HepG2 (cell line): ENCODE measurements at regions not wholly inside any gene's neighbourhood (a gene's known extent, or its start where the extent isn't known, plus 50 kb on each side); places are given as distances from the start of the nearest gene placed in this dataset.

Experiments used
- ATAC-seq: fragments of 200-7000 bp; cut with Tn5 transposase; 3 replicates; pipeline ENCODE4 v1.9.1; 2020; ENCODE audit warnings: mild to moderate bottlenecking, moderate library complexity
- BruUV-seq: library from RNA; stranded (reverse); fragments of 400-500 nt; replicated peaks from 2 replicates; lab custom pipeline; 2021; lab: Mats Ljungman, UMichigan
- CTCF ChIA-PET: fragments of 300-600 bp; formaldehyde crosslinking; extraction: SDS; loops from one replicate; lab custom pipeline; 2021; ENCODE audit warnings: low total read pairs, inconsistent platforms, low intra/inter-chr PET ratio; lab: Yijun Ruan, JAX
- POLR2A ChIA-PET: fragments of 350-600 bp; sonication (Branson Sonifier 250); formaldehyde crosslinking; loops from one replicate; lab custom pipeline; 2020; ENCODE audit warnings: antibody characterized with exemption, inconsistent platforms; lab: Yijun Ruan, JAX
- DNase-seq: peaks from one replicate; pipeline ENCODE4 v3.0.0-alpha.2; 2015; ENCODE audit warnings: low spot score
- FAIRE-seq: peaks from 3 replicates; lab custom pipeline; 2011; peaks lifted over from hg19 to GRCh38; lab: Jason Lieb, UNC
- H2AFZ ChIP-seq: one replicate; pipeline ENCODE4 v1.6.1; 2011; ENCODE audit warnings: low read length, inconsistent platforms
- H3K27ac ChIP-seq: fragments of 300-600 bp; 3 replicates; pipeline ENCODE4 v1.8.0; 2011; ENCODE audit warnings: mixed run types, mild to moderate bottlenecking, mixed read lengths, low read length, inconsistent platforms; ENCODE audit not compliant: insufficient read depth; ENCODE audit errors: extremely low read length
- H3K27me3 ChIP-seq, 2 experiments: fragments of 200-600 bp in 1 of 2; 2 replicates in 1 of 2; 3 replicates in 1 of 2; pipeline versions ENCODE4 v1.6.0 to v1.8.0; 2011; ENCODE audit warnings: low read length in 2 of 2, mild to moderate bottlenecking in 2 of 2, moderate library complexity in 2 of 2, inconsistent platforms in 1 of 2; ENCODE audit not compliant: insufficient read depth in 2 of 2, control insufficient read depth in 1 of 2
- H3K36me3 ChIP-seq, 2 experiments: fragments of 200-600 bp in 1 of 2; replicated peaks in 1 of 2; 2 replicates in 1 of 2; 3 replicates in 1 of 2; pipeline versions ENCODE4 v1.5.1 to v1.8.0; 2011; ENCODE audit warnings: low read length in 2 of 2, inconsistent platforms in 1 of 2; ENCODE audit not compliant: insufficient read depth in 2 of 2, control insufficient read depth in 1 of 2
- H3K4me1 ChIP-seq: 2 replicates; pipeline ENCODE4 v1.5.1; 2012; ENCODE audit warnings: low read length, inconsistent platforms; ENCODE audit not compliant: insufficient read depth
- H3K4me2 ChIP-seq: 2 replicates; pipeline ENCODE4 v1.6.0; 2011; ENCODE audit warnings: low read depth, low read length, inconsistent platforms
- H3K4me3 ChIP-seq, 3 experiments: fragments of 200-600 bp in 1 of 3; sonication (generic), shearing (Covaris generic) in 1 of 3; replicated peaks in 1 of 3; 2 replicates each; pipeline ENCODE4 v1.5.1; 2011 to 2016; ENCODE audit warnings: low read length in 3 of 3, inconsistent platforms in 2 of 3, low read depth in 2 of 3, mild to moderate bottlenecking in 2 of 3, control low read depth in 1 of 3, mixed read lengths in 1 of 3; ENCODE audit not compliant: insufficient read depth in 1 of 3
- H3K79me2 ChIP-seq: one replicate; pipeline ENCODE4 v1.6.1; 2011; ENCODE audit warnings: low read length, inconsistent platforms; ENCODE audit not compliant: insufficient read depth
- H3K9ac ChIP-seq: 2 replicates; pipeline ENCODE4 v1.6.0; 2011; ENCODE audit warnings: mild to moderate bottlenecking, low read depth, low read length, inconsistent platforms; ENCODE audit not compliant: insufficient read depth
- H3K9me3 ChIP-seq: 2 replicates; pipeline ENCODE4 v1.5.1; 2012; ENCODE audit warnings: mild to moderate bottlenecking, low read length
- H4K20me1 ChIP-seq: 2 replicates; pipeline ENCODE4 v1.6.0; 2011; ENCODE audit warnings: inconsistent platforms, mild to moderate bottlenecking, low read length, moderate library complexity; ENCODE audit not compliant: insufficient read depth
- ATF5 ChIP-seq: sonication (generic); formaldehyde crosslinking; IDR thresholded peaks from 2 replicates; pipeline ENCODE4 v1.4.0; 2020; ENCODE audit warnings: mild to moderate bottlenecking, low read depth, missing genetic modification reagents
- HHEX ChIP-seq: IDR thresholded peaks from 2 replicates; pipeline ENCODE4 v1.6.1; 2016; ENCODE audit warnings: control low read depth
- HNF1B ChIP-seq: sonication (generic); formaldehyde crosslinking; IDR thresholded peaks from 2 replicates; pipeline ENCODE4 v1.5.1; 2020; ENCODE audit warnings: mild to moderate bottlenecking, moderate library complexity, missing genetic modification reagents
- RARA ChIP-seq: IDR thresholded peaks from 2 replicates; pipeline ENCODE4 v1.6.1; 2016; ENCODE audit warnings: missing genetic modification reagents, missing compliant biosample characterization
- TFE3 ChIP-seq: IDR thresholded peaks from 2 replicates; pipeline ENCODE4 v1.6.1; 2016
- ZNF441 ChIP-seq: sonication (generic); formaldehyde crosslinking; IDR thresholded peaks from 2 replicates; pipeline ENCODE4 v1.7.0; 2021; ENCODE audit warnings: missing genetic modification reagents, borderline replicate concordance
- ZNF766 ChIP-seq: sonication (generic); formaldehyde crosslinking; IDR thresholded peaks from 2 replicates; pipeline ENCODE4 v1.5.0; 2020; ENCODE audit warnings: missing genetic modification reagents, borderline replicate concordance
- ZNF879 ChIP-seq: sonication (generic); formaldehyde crosslinking; IDR thresholded peaks from 2 replicates; pipeline ENCODE4 v1.8.1; 2023; ENCODE audit warnings: missing genetic modification reagents
- ZSCAN21 ChIP-seq: sonication (generic); formaldehyde crosslinking; IDR thresholded peaks from 2 replicates; pipeline ENCODE4 v1.8.0; 2022; ENCODE audit warnings: mild to moderate bottlenecking, missing genetic modification reagents, moderate library complexity, borderline replicate concordance
- WGBS: methylation state at CpG from one replicate; pipeline ENCODE4 v1.1.6; 2017; ENCODE audit warnings: low lambda C conversion rate; 5-methylcytosine and 5-hydroxymethylcytosine counted together
- in situ Hi-C: cut with HindIII; loops from 2 replicates; pipeline ENCODE4 v1.10.0; 2017; ENCODE audit warnings: low pct_unique_long_range_greater_than_20kb; ENCODE audit not compliant: extremely low pct_ligation_motif_present
- intact Hi-C: fragments of 100-400 bp; cut with micrococcal nuclease; formaldehyde crosslinking; loops from one replicate; pipeline ENCODE4 v1.10.0; 2022; ENCODE audit not compliant: unreplicated experiment

GRCh38 chr9:88242879-88243278, 104.6 kb upstream of the SPATA31C2 start:
- no peak for DNase-seq
- H2AFZ ChIP-seq: no peak overlapping the region
- H3K9ac ChIP-seq: no peak overlapping the region
- no peak for FAIRE-seq
- TF ChIP-seq ZNF441 (no peak), HNF1B (CRISPR knock-in tag) (no peak), RARA (CRISPR knock-in tag) (no peak), ZNF879 (no peak), ATF5 (CRISPR knock-in tag) (no peak), ZNF766 (CRISPR knock-in tag) (no peak), HHEX (no peak), TFE3 (CRISPR knock-in tag) (no peak), ZSCAN21 (CRISPR knock-in tag) (no peak)
- TF ChIP-seq, all 625 proteins: peak for 0
- no peak for ATAC-seq
- no peak overlapping the region for H3K27ac ChIP-seq
- H3K4me3 ChIP-seq: no peak overlapping the region
- H3K9me3 ChIP-seq: no peaks in the 10 kb centered on the region
- H4K20me1 ChIP-seq: no peaks in the 10 kb centered on the region
- CTCF ChIA-PET: no interaction called here
- 0 out of 5 replicates have a peak, but pooled peaks cover 0 to 1% of the 10 kb centered on the region in 2 experiments for H3K27me3 ChIP-seq
- H3K4me1 ChIP-seq: no peaks in the 10 kb centered on the region
- 0% methylated on average over 1 of the region's 1 CpG for WGBS
- intact Hi-C loops (no loop called here), in situ Hi-C loops (no loop called here)
- H3K36me3 ChIP-seq: no peaks in the 10 kb centered on the region
- H3K79me2 ChIP-seq: no peaks in the 10 kb centered on the region
- no peak overlapping the region for H3K4me2 ChIP-seq
- no TSS peak for BruUV-seq
- POLR2A ChIA-PET: no interaction called here
